ENCODE measurements at regions not wholly inside any gene's neighbourhood (a gene's known extent, or its start where the extent isn't known, plus 50 kb on each side); places are given as distances from the start of the nearest gene placed in this dataset.
"Not testable (repeated sequence)": the region's sequence is repeated elsewhere in the genome, so short reads cannot be mapped to it uniquely, and the experiment has no call there.

GRCh38 chr22:22374163-22374562 is 129.6 kb downstream of the VPREB1 start:
- no peak for DNase-seq

DNA sequence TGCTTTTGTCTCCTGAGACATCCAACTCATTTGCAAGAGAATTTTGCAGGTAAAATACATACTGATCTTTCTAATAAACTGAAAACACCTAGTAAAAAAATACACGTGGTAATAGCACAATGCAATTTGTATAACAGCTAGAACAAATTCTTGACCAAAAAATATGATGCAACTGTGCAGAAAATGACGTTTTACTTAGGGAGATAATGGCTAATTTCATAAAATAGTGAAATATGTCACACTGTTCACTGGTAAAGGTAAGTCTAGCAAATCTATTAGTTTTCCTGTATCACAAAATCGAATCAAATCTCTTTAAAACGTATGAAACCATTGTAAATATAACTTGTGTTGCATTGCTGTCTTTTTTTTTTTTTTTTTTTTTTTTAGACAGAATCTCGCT is 130.0 kb downstream of the VPREB1 start:
- DNase-seq = no peak

DNA sequence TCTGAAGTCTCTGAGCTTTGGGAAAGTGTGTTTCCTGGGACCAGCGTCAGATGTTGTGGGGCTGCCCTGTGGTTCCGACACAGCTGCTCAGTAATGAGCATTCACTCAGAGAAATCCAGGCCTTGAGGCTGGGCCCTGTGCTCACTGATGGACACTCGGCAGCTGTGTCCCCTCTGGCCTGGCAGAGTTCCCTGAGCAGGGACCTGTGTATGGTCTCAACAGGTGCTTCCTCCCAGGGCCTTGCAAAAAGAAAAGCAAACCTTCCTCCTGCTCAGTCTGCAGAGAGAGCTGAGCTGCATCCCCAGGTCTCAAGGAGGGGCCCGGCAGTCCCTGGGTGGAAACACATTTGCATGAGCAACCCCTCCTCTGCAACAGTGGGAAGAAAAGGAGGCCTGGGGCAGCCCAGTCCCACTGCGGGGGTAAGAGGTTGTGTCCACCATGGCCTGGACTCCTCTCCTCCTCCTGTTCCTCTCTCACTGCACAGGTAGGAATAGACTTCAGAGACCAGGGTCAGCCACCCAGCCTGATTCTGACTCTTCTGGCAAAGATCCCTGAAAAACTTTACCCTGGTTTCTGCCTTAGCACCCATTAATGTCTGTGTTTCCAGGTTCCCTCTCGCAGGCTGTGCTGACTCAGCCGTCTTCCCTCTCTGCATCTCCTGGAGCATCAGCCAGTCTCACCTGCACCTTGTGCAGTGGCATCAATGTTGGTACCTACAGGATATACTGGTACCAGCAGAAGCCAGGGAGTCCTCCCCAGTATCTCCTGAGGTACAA is 131.2 kb downstream of the VPREB1 start:
- no peak for DNase-seq

GRCh38 chr22:22376352-22376706 is 131.7 kb downstream of the VPREB1 start:
- DNase-seq = no peak

DNA sequence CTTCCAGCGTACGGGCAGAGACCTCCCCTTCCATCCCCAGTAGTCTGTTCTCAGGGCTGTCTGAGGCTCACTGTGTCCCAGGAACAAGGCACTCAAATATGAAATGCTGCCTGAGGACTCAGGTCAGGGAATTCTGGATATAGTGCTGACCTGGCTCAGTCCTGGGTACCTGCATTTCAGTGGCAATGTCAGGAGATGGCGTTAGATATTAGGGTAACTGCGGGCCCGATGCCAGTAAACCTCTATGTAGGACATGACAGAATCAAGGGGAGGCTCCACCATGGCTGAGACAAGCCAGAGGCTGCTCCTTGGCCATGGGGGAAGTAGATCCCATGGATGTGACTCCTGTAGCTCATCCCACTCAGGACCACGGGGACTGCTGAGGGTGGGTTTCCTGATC is 131.7 kb downstream of the ZNF280B start:
- DNase-seq = not testable (repeated sequence)

GRCh38 chr22:22377335-22377734 is 131.2 kb downstream of the ZNF280B start:
- no peak for DNase-seq

- DNase-seq = no peak
These were observed 129.8 kb downstream of the ZNF280B start for GRCh38 chr22:22378446-22379415.

DNA sequence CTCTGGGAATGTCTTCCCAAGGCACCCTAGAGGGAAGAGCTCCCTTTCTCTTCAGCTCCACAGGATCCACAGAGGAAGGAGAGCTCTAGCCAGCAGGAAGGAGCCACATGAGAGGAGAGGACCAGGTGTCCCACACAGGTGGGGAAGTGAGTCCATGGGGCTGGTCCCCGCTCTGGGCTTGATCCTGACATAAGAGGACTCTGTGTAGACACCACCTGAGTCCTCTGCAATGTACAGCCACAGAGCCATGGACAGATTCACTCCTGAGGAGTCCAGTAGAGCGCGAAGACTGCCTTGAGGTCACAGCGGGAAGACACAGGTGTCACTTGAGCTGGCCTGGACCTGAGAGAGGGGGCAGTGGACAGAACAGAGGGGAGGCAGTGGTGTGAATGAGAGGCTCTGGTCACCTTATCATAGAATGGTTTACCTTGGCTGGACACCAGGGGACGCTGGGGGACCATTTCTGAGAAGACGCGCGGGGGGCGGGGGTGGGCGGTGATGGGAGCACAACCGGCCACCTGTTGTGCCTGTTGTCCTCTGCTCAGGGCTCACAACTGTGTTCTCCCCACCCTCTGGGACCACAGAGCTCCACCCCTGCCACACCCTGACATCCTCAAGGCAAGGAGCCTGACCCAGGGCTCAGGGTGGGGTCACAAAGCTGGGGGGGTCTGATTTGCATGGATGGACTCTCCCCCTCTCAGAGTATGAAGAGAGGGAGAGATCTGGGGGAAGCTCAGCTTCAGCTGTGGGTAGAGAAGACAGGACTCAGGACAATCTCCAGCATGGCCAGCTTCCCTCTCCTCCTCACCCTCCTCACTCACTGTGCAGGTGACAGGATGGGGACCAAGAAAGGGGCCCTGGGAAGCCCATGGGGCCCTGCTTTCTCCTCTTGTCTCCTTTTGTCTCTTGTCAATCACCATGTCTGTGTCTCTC is 128.2 kb downstream of the ZNF280B start:
- no peak for DNase-seq

GRCh38 chr22:22381292-22381691 is 127.2 kb downstream of the ZNF280B start:
- not testable (repeated sequence) for DNase-seq

GRCh38 chr22:22384267-22384666 is 124.3 kb downstream of the ZNF280B start:
- DNase-seq = no peak

DNA sequence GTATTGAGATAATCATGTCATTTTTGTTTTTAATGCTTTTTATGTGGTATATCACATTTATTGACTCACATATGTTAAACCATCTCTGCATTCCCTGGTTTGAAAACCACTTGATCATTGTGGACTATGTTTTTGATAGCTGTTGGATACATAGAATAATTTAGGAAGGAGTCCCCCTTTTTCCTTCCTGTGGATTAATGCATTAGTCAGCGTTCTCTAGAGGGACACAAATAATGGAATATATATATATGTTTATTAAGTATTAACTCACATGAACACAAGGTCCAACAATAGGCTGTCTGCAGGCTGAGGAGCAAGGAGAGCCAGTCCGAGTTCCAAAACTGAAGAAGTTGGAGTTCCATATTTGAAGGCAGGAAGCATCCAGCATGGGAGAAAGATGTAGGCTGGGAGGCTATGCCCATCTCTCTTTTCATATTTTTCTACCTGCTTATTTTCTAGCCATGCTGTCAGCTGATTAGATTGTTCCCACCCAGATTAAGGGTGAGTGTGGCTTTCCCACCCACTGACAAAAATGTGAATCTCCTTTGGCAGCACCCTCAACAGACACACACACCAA is 123.8 kb downstream of the ZNF280B start:
- DNase-seq = no peak

GRCh38 chr22:22386602-22387385 is 121.7 kb downstream of the ZNF280B start:
- no peak for DNase-seq

DNA sequence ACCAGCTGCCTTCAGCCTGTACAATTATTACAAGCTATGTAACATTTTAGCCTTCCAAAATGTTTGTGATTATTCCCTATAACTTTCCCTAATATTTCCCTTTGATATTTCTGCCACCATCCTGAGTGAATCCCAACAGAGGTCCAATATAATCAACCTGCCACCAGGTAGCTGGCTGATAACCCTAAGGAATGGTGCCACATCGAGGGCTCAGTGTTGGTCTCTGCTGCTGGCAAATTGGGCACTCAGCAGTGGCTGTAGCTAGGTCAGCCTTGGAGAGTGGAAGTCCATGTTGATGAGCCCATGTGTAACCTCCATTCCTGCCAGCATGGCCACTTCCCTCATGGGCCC is 121.2 kb downstream of the ZNF280B start:
- DNase-seq = no peak

DNA sequence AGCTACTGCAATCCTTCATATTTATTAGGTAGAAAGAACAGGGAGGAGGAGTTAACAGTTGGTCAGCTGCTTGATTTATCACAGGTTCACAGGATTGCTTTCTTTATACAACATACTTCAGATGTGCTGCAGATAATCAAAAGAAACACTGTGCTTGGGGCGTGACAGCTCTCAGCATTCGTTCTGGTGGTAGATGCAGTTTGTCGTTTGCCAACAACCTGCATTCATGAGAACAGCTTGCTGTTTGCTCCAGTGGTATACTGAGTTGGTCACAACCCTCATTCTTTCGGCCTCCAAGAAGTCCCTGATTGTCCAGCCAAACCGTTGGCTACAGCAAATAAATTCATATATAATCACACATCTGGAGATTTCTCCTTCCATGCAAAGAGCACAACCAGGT is 120.5 kb downstream of the ZNF280B start:
- no peak for DNase-seq

DNA sequence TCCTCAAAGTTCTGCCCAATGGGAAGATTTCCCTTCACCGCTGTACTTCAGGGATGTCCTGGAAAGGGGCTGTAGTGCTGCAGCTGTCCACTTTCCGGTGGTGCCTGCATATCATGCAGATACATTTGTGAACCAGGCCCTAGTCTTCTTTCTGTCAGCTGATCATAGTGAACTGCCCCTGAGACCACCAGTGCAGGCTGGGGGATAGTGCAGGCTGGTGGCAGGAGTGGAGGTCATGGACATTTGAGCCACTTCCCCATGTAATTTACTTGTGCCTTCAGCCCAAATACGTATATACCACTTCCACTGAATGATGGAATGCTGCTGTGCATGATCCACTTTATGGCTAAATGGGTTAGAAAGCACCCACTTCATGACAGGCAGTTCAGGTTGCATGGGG is 120.0 kb downstream of the ZNF280B start:
- DNase-seq = no peak

GRCh38 chr22:22389467-22389866 is 119.1 kb downstream of the ZNF280B start:
- no peak for DNase-seq

DNA sequence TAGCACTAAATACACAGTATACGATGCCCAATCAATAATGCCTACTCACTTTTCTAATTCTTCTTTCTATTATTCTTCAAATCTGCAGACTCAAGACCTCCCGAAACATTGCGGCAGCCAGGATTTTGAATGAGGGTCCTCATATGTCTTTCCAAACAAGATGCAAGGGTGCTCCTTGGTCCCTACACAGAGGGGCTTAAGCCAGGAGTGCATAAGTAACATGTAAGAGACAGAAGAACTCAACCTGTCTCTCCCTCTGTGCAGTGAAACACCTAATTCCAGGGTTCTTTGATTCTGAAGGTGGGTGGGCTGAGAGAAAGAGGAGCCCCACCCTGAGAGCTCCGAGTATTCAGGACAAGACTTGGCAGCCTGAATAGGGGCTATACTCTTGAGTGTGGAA is 117.6 kb downstream of the ZNF280B start:
- no peak for DNase-seq

DNA sequence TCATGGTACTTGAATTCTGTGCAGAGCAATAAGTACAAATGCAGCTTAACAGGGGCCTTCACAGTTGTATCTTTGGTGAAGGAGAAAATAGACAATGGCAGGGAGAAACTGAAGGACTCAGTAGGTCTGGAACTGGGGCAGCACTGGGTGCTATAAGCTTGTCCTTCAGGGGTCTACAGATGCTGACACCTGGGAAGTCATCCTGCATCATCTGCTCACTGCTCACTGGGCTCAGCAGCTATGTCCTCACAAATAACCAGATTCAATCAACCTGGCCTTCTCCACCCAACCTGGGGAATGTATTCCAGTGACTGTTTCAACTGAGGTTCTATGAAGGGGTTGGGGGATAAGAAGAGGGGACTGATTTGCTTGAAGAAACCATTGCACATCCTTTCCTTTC is 117.0 kb downstream of the ZNF280B start:
- no peak for DNase-seq

DNA sequence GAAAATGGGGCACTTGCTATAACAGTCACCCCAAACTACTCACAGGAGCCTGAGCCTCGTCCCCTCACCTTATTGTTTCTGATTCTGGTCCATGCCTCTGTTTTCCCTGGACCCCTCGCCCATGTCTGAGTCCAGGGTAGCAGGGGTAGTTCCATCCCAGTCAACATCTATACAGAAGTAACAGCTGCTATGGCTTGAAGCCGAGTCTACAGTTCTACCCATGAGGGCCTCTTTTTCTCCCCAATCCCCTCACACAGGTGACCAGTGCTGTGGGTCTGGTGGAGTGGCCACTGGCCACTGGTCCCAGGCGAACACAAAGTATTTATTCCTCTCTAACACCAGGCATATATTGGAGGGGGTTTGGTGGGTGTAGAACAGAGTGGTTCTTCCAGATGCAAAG is 116.4 kb downstream of the ZNF280B start:
- no peak for DNase-seq

GRCh38 chr22:22394591-22394990 is 114.0 kb downstream of the ZNF280B start:
- no peak for DNase-seq

DNA sequence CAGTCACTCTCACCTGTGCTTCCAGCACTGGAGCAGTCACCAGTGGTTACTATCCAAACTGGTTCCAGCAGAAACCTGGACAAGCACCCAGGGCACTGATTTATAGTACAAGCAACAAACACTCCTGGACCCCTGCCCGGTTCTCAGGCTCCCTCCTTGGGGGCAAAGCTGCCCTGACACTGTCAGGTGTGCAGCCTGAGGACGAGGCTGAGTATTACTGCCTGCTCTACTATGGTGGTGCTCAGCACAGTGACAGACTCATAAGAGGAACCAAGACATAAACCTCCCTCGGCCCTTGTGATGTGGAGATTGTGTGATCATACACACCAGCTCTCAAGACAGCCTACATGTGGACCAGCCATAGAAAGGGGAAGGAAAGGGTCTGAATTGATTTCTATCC is 113.3 kb downstream of the ZNF280B start:
- DNase-seq = no peak
